ENCODE measurements at regions not wholly inside any gene's neighbourhood (a gene's known extent, or its start where the extent isn't known, plus 50 kb on each side); places are given as distances from the start of the nearest gene placed in this dataset.
A peak's percentile ranks its signal among the peaks of the same experiment; 100 is the strongest.
"Not testable (repeated sequence)": the region's sequence is repeated elsewhere in the genome, so short reads cannot be mapped to it uniquely, and the experiment has no call there.

- POLR2A ChIA-PET; DNase-seq (ENCODE audit: low read depth, low spot score): not testable (repeated sequence)
Observed at GRCh38 chr1:234796438-234796792, 186.4 kb upstream of the IRF2BP2 start.

GRCh38 chr1:234795711-234796437 lies 185.9 kb upstream of the IRF2BP2 start:
- H3K4me3 ChIP-seq (ENCODE audit: low read depth in 2 of 2, low read length in 2 of 2); in situ Hi-C loops (cut with HindIII; ENCODE audit: low pct_unique_long_range_greater_than_20kb, low sequenced_read_pairs); H3K4me1 ChIP-seq (ENCODE audit: control insufficient read depth, insufficient read depth, low read length); CTCF ChIA-PET; BruUV-seq (replicated peaks); intact Hi-C loops (cut with micrococcal nuclease; ENCODE audit: unreplicated experiment); DNase-seq (ENCODE audit: low read depth, low spot score); H3K27me3 ChIP-seq (ENCODE audit: control insufficient read depth, insufficient read depth, low read length); H3K27ac ChIP-seq (ENCODE audit: low read length); H3K9me3 ChIP-seq (ENCODE audit: control insufficient read depth, insufficient read depth, low read depth, low read length); POLR2A ChIA-PET; H3K36me3 ChIP-seq (ENCODE audit: control insufficient read depth, insufficient read depth, low read length); ATAC-seq: not testable (repeated sequence)

More at GRCh38 chr1:234796438-234796792, 186.4 kb upstream of the IRF2BP2 start:
- BruUV-seq (replicated peaks); in situ Hi-C loops (cut with HindIII; ENCODE audit: low pct_unique_long_range_greater_than_20kb, low sequenced_read_pairs); H3K9me3 ChIP-seq (ENCODE audit: control insufficient read depth, insufficient read depth, low read depth, low read length); H3K4me1 ChIP-seq (ENCODE audit: control insufficient read depth, insufficient read depth, low read length); H3K36me3 ChIP-seq (ENCODE audit: control insufficient read depth, insufficient read depth, low read length); H3K27me3 ChIP-seq (ENCODE audit: control insufficient read depth, insufficient read depth, low read length); ATAC-seq; H3K27ac ChIP-seq (ENCODE audit: low read length); CTCF ChIA-PET; intact Hi-C loops (cut with micrococcal nuclease; ENCODE audit: unreplicated experiment); H3K4me3 ChIP-seq (ENCODE audit: low read depth in 2 of 2, low read length in 2 of 2): not testable (repeated sequence)

- H3K27ac ChIP-seq (ENCODE audit: low read length); H3K4me3 ChIP-seq (ENCODE audit: low read depth in 2 of 2, low read length in 2 of 2); ATAC-seq; in situ Hi-C loops (cut with HindIII; ENCODE audit: low pct_unique_long_range_greater_than_20kb, low sequenced_read_pairs); H3K36me3 ChIP-seq (ENCODE audit: control insufficient read depth, insufficient read depth, low read length); DNase-seq (ENCODE audit: low read depth, low spot score); H3K4me1 ChIP-seq (ENCODE audit: control insufficient read depth, insufficient read depth, low read length); POLR2A ChIA-PET; H3K27me3 ChIP-seq (ENCODE audit: control insufficient read depth, insufficient read depth, low read length); intact Hi-C loops (cut with micrococcal nuclease; ENCODE audit: unreplicated experiment); BruUV-seq (replicated peaks); CTCF ChIA-PET; H3K9me3 ChIP-seq (ENCODE audit: control insufficient read depth, insufficient read depth, low read depth, low read length): not testable (repeated sequence)
Observed at GRCh38 chr1:234795007-234795406, 185.0 kb upstream of the IRF2BP2 start.

- ATAC-seq; POLR2A ChIA-PET; H3K9me3 ChIP-seq (ENCODE audit: control insufficient read depth, insufficient read depth, low read depth, low read length); H3K4me1 ChIP-seq (ENCODE audit: control insufficient read depth, insufficient read depth, low read length); H3K36me3 ChIP-seq (ENCODE audit: control insufficient read depth, insufficient read depth, low read length); intact Hi-C loops (cut with micrococcal nuclease; ENCODE audit: unreplicated experiment); H3K27me3 ChIP-seq (ENCODE audit: control insufficient read depth, insufficient read depth, low read length); DNase-seq (ENCODE audit: low read depth, low spot score); in situ Hi-C loops (cut with HindIII; ENCODE audit: low pct_unique_long_range_greater_than_20kb, low sequenced_read_pairs); H3K4me3 ChIP-seq (ENCODE audit: low read depth in 2 of 2, low read length in 2 of 2); H3K27ac ChIP-seq (ENCODE audit: low read length); CTCF ChIA-PET; BruUV-seq (replicated peaks): not testable (repeated sequence)
Observed at GRCh38 chr1:234794452-234794851, 184.5 kb upstream of the IRF2BP2 start.

GRCh38 chr1:234793924-234794323 lies 183.9 kb upstream of the IRF2BP2 start:
- H3K36me3 ChIP-seq (ENCODE audit: control insufficient read depth, insufficient read depth, low read length); POLR2A ChIA-PET; H3K27ac ChIP-seq (ENCODE audit: low read length); H3K4me3 ChIP-seq (ENCODE audit: low read depth in 2 of 2, low read length in 2 of 2); CTCF ChIA-PET; BruUV-seq (replicated peaks); in situ Hi-C loops (cut with HindIII; ENCODE audit: low pct_unique_long_range_greater_than_20kb, low sequenced_read_pairs); H3K27me3 ChIP-seq (ENCODE audit: control insufficient read depth, insufficient read depth, low read length); DNase-seq (ENCODE audit: low read depth, low spot score); ATAC-seq; H3K9me3 ChIP-seq (ENCODE audit: control insufficient read depth, insufficient read depth, low read depth, low read length); intact Hi-C loops (cut with micrococcal nuclease; ENCODE audit: unreplicated experiment); H3K4me1 ChIP-seq (ENCODE audit: control insufficient read depth, insufficient read depth, low read length): not testable (repeated sequence)

- H3K4me3 ChIP-seq (ENCODE audit: low read depth in 2 of 2, low read length in 2 of 2); BruUV-seq (replicated peaks); H3K4me1 ChIP-seq (ENCODE audit: control insufficient read depth, insufficient read depth, low read length); intact Hi-C loops (cut with micrococcal nuclease; ENCODE audit: unreplicated experiment); CTCF ChIA-PET; H3K27ac ChIP-seq (ENCODE audit: low read length); POLR2A ChIA-PET; H3K9me3 ChIP-seq (ENCODE audit: control insufficient read depth, insufficient read depth, low read depth, low read length); H3K36me3 ChIP-seq (ENCODE audit: control insufficient read depth, insufficient read depth, low read length); H3K27me3 ChIP-seq (ENCODE audit: control insufficient read depth, insufficient read depth, low read length); DNase-seq (ENCODE audit: low read depth, low spot score); in situ Hi-C loops (cut with HindIII; ENCODE audit: low pct_unique_long_range_greater_than_20kb, low sequenced_read_pairs): not testable (repeated sequence)
- 0 out of 2 replicates have a peak, but pooled peaks have one; percentile 38 for ATAC-seq
Observed at GRCh38 chr1:234792221-234792864, 182.4 kb upstream of the IRF2BP2 start.

GRCh38 chr1:234791615-234792014 lies 181.6 kb upstream of the IRF2BP2 start:
- intact Hi-C loops (cut with micrococcal nuclease; ENCODE audit: unreplicated experiment); H3K4me3 ChIP-seq (ENCODE audit: low read depth in 2 of 2, low read length in 2 of 2); DNase-seq (ENCODE audit: low read depth, low spot score); H3K27me3 ChIP-seq (ENCODE audit: control insufficient read depth, insufficient read depth, low read length); H3K4me1 ChIP-seq (ENCODE audit: control insufficient read depth, insufficient read depth, low read length); CTCF ChIA-PET; H3K27ac ChIP-seq (ENCODE audit: low read length); in situ Hi-C loops (cut with HindIII; ENCODE audit: low pct_unique_long_range_greater_than_20kb, low sequenced_read_pairs); H3K9me3 ChIP-seq (ENCODE audit: control insufficient read depth, insufficient read depth, low read depth, low read length); POLR2A ChIA-PET; ATAC-seq; H3K36me3 ChIP-seq (ENCODE audit: control insufficient read depth, insufficient read depth, low read length); BruUV-seq (replicated peaks): not testable (repeated sequence)

Data from Panc1 (cell line).